Neuronal stem cell (in vitro differentiated cells): ENCODE measurements at regions not wholly inside any gene's neighbourhood (a gene's known extent, or its start where the extent isn't known, plus 50 kb on each side); places are given as distances from the start of the nearest gene placed in this dataset.

Experiments used
- DNase-seq: peaks from one replicate; pipeline ENCODE4 v3.0.0-alpha.2; 2013; ENCODE audit warnings: low spot score
- H2AFZ ChIP-seq: one replicate; pipeline ENCODE4 v1.6.1; 2013; ENCODE audit warnings: mild to moderate bottlenecking, low read length, inconsistent platforms
- H2AK5ac ChIP-seq: 2 replicates; pipeline ENCODE4 v1.6.1; 2013; ENCODE audit warnings: low read depth, mild to moderate bottlenecking, inconsistent platforms, low read length, moderate library complexity, mixed read lengths
- H2BK120ac ChIP-seq: 2 replicates; pipeline ENCODE4 v1.6.1; 2013; ENCODE audit warnings: low read depth, mild to moderate bottlenecking, inconsistent platforms, low read length, moderate library complexity, mixed read lengths
- H2BK12ac ChIP-seq: one replicate; pipeline ENCODE4 v1.6.1; 2013; ENCODE audit warnings: low read length, inconsistent platforms
- H2BK15ac ChIP-seq: 2 replicates; pipeline ENCODE4 v1.6.1; 2013; ENCODE audit warnings: mild to moderate bottlenecking, low read length, inconsistent platforms, mixed read lengths
- H2BK5ac ChIP-seq: one replicate; pipeline ENCODE4 v1.6.1; 2013; ENCODE audit warnings: inconsistent platforms, mild to moderate bottlenecking, low read length, moderate library complexity
- H3K14ac ChIP-seq: one replicate; pipeline ENCODE4 v1.6.1; 2013; ENCODE audit warnings: low read length, inconsistent platforms
- H3K18ac ChIP-seq: 2 replicates; pipeline ENCODE4 v1.6.1; 2013; ENCODE audit warnings: low read length, inconsistent platforms
- H3K23ac ChIP-seq: 2 replicates; pipeline ENCODE4 v1.6.1; 2013; ENCODE audit warnings: low read depth, mild to moderate bottlenecking, mixed read lengths, low read length, inconsistent platforms; ENCODE audit not compliant: poor library complexity
- H3K27ac ChIP-seq: replicated peaks from 3 replicates; pipeline ENCODE4 v1.5.1; 2013; ENCODE audit warnings: low read length, inconsistent platforms
- H3K27me3 ChIP-seq, 3 experiments: 2 replicates each; pipeline ENCODE4 v1.6.1; 2013; ENCODE audit warnings: low read length in 3 of 3, mild to moderate bottlenecking in 2 of 3, inconsistent platforms in 1 of 3, low read depth in 1 of 3, mixed read lengths in 1 of 3, moderate library complexity in 1 of 3; ENCODE audit not compliant: control insufficient read depth in 3 of 3, insufficient read depth in 3 of 3
- H3K36me3 ChIP-seq, 2 donors: replicated peaks in 1 of 2; 2 replicates each; pipeline ENCODE4 v1.6.1; 2013; ENCODE audit warnings: low read length in 2 of 2; ENCODE audit not compliant: control insufficient read depth in 2 of 2, insufficient read depth in 2 of 2
- H3K4ac ChIP-seq: 2 replicates; pipeline ENCODE4 v1.6.1; 2013; ENCODE audit warnings: inconsistent platforms, mild to moderate bottlenecking, low read length, moderate library complexity
- H3K4me1 ChIP-seq, 2 donors: 1 replicate in 1 of 2; 2 replicates in 1 of 2; pipeline ENCODE4 v1.6.1; 2013; ENCODE audit warnings: low read length in 2 of 2, low read depth in 1 of 2; ENCODE audit not compliant: control insufficient read depth in 2 of 2, insufficient read depth in 1 of 2
- H3K4me2 ChIP-seq: one replicate; pipeline ENCODE4 v1.6.1; 2013; ENCODE audit warnings: mild to moderate bottlenecking, low read length, inconsistent platforms; ENCODE audit not compliant: insufficient read depth, poor library complexity, severe bottlenecking
- H3K4me3 ChIP-seq, 2 donors: 2 replicates each; pipeline ENCODE4 v1.5.1; 2013; ENCODE audit warnings: low read length in 2 of 2, mild to moderate bottlenecking in 2 of 2, inconsistent platforms in 1 of 2, moderate library complexity in 1 of 2
- H3K79me1 ChIP-seq: one replicate; pipeline ENCODE4 v1.6.1; 2013; ENCODE audit warnings: low read depth, mild to moderate bottlenecking, inconsistent platforms, low read length, moderate library complexity
- H3K9ac ChIP-seq: one replicate; pipeline ENCODE4 v1.6.1; 2013; ENCODE audit warnings: mild to moderate bottlenecking, low read depth, low read length, inconsistent platforms; ENCODE audit not compliant: poor library complexity
- H3K9me3 ChIP-seq, 2 donors: replicated peaks in 1 of 2; 2 replicates each; pipeline versions ENCODE3 to v1.6.1; 2013; ENCODE audit warnings: low read length in 2 of 2, mild to moderate bottlenecking in 2 of 2, inconsistent platforms in 1 of 2, low read depth in 1 of 2, mixed read lengths in 1 of 2, moderate library complexity in 1 of 2; ENCODE audit not compliant: control insufficient read depth in 2 of 2, insufficient read depth in 1 of 2
- H4K8ac ChIP-seq: one replicate; pipeline ENCODE4 v1.6.1; 2013; ENCODE audit warnings: low read depth, mild to moderate bottlenecking, inconsistent platforms, low read length, moderate library complexity
- H4K91ac ChIP-seq: one replicate; pipeline ENCODE4 v1.6.1; 2013; ENCODE audit warnings: low read length, low read depth, mild to moderate bottlenecking, inconsistent platforms; ENCODE audit not compliant: poor library complexity
- WGBS, 2 donors: extraction: QIAGEN DNeasy Blood & Tissue Kit; methylation state at CpG; one replicate each; pipeline ENCODE4 v1.1.7; 2013; ENCODE audit warnings: missing lambda C conversion rate in 2 of 2, mixed read lengths in 1 of 2; ENCODE audit not compliant: insufficient read length in 2 of 2, insufficient replicate concordance in 1 of 2; ENCODE audit errors: extremely low coverage in 2 of 2; 5-methylcytosine and 5-hydroxymethylcytosine counted together

- Histone ChIP-seq H3K18ac (no peak overlapping the region), H3K14ac (no peak overlapping the region), H3K9me3 (no peaks in the 10 kb centered on the region), H3K4me2 (no peak overlapping the region), H2BK120ac (no peak overlapping the region), H3K9ac (no peak overlapping the region), H2BK5ac (no peak overlapping the region), H4K91ac (no peak overlapping the region), H3K36me3 (no peaks in the 10 kb centered on the region), H3K4ac (no peak overlapping the region), H3K4me3 (no peak overlapping the region), H3K27me3 (no peaks in the 10 kb centered on the region), H3K79me1 (no peaks in the 10 kb centered on the region), H2AFZ (peak overlapping the region; percentile 21), H2BK15ac (no peak overlapping the region), H3K4me1 (peaks cover 0 to 3% of the 10 kb centered on the region in 2 donors), H2BK12ac (no peak overlapping the region), H4K8ac (no peak overlapping the region), H3K23ac (no peak overlapping the region), H3K27ac (no peak overlapping the region), H2AK5ac (no peak overlapping the region)
- 100% methylated on average over 1 of the region's 5 CpGs; no CpG with 5 or more reads in 1 of the 2 donors for WGBS, 2 donors
- no peak for DNase-seq
Measured at GRCh38 chr6:119627908-119628669, 278.5 kb upstream of the MAN1A1 start.

GRCh38 chr6:119626884-119627619 lies 277.5 kb upstream of the MAN1A1 start:
- Histone ChIP-seq H3K14ac (no peak overlapping the region), H3K18ac (no peak overlapping the region)
- no peak for DNase-seq

GRCh38 chr6:119620846-119621555 lies 271.4 kb upstream of the MAN1A1 start:
- Histone ChIP-seq H3K14ac (no peak overlapping the region), H2BK120ac (no peak overlapping the region), H3K27ac (no peak overlapping the region), H3K9me3 (no peaks in the 10 kb centered on the region), H3K18ac (no peak overlapping the region), H3K23ac (no peak overlapping the region), H2AK5ac (no peak overlapping the region), H3K4me3 (no peak overlapping the region), H4K8ac (no peak overlapping the region), H3K4me2 (no peak overlapping the region), H3K79me1 (no peaks in the 10 kb centered on the region), H2BK5ac (no peak overlapping the region), H3K36me3 (no peaks in the 10 kb centered on the region), H2BK15ac (no peak overlapping the region), H2BK12ac (no peak overlapping the region), H3K27me3 (no peaks in the 10 kb centered on the region), H2AFZ (no peak overlapping the region), H3K4ac (no peak overlapping the region), H4K91ac (no peak overlapping the region), H3K9ac (no peak overlapping the region), H3K4me1 (peaks cover 1 to 16% of the 10 kb centered on the region in 2 donors)
- no peak for DNase-seq
- WGBS, 2 donors = no CpG with 5 or more reads among the region's 4 CpGs

More at GRCh38 chr6:119626884-119627619, 277.5 kb upstream of the MAN1A1 start:
- Histone ChIP-seq H3K4me1 (peaks cover 3 to 5% of the 10 kb centered on the region in 2 donors), H2BK15ac (no peak overlapping the region), H4K8ac (no peak overlapping the region), H3K4me2 (no peak overlapping the region), H3K27ac (no peak overlapping the region), H3K79me1 (no peaks in the 10 kb centered on the region), H3K27me3 (no peaks in the 10 kb centered on the region), H2AK5ac (no peak overlapping the region), H3K9ac (no peak overlapping the region), H3K23ac (no peak overlapping the region), H2BK120ac (no peak overlapping the region), H4K91ac (no peak overlapping the region), H2BK5ac (no peak overlapping the region), H3K4me3 (no peak overlapping the region), H2BK12ac (no peak overlapping the region), H3K36me3 (no peaks in the 10 kb centered on the region), H2AFZ (peak overlapping the region; percentile 21), H3K9me3 (no peaks in the 10 kb centered on the region), H3K4ac (no peak overlapping the region)
- WGBS, 2 donors = no CpG with 5 or more reads among the region's 4 CpGs

GRCh38 chr6:119614138-119614537 lies 264.6 kb upstream of the MAN1A1 start:
- H3K36me3 ChIP-seq = no peaks in the 10 kb centered on the region
- H3K23ac ChIP-seq = no peak overlapping the region
- H3K4me2 ChIP-seq = no peak overlapping the region
- H2AK5ac ChIP-seq = no peak overlapping the region
- no CpG with 5 or more reads among the region's 1 CpG for WGBS, 2 donors
- no peak overlapping the region for H2BK15ac ChIP-seq
- H3K14ac ChIP-seq = no peak overlapping the region
- H3K18ac ChIP-seq = no peak overlapping the region
- no peak overlapping the region for H4K8ac ChIP-seq
- H2BK5ac ChIP-seq = no peak overlapping the region
- H2BK12ac ChIP-seq = no peak overlapping the region
- no peaks in the 10 kb centered on the region for H3K79me1 ChIP-seq
- no peak overlapping the region for H3K4me3 ChIP-seq
- H3K9me3 ChIP-seq = no peaks in the 10 kb centered on the region
- H3K4me1 ChIP-seq = peaks cover 4 to 10% of the 10 kb centered on the region in 2 donors
- H2AFZ ChIP-seq = no peak overlapping the region
- H2BK120ac ChIP-seq = no peak overlapping the region
- no peak overlapping the region for H4K91ac ChIP-seq
- H3K27me3 ChIP-seq = no peaks in the 10 kb centered on the region
- no peak for DNase-seq
- H3K9ac ChIP-seq = no peak overlapping the region
- no peak overlapping the region for H3K4ac ChIP-seq
- H3K27ac ChIP-seq = no peak overlapping the region
